GM23338 (cell line): ENCODE measurements at regions not wholly inside any gene's neighbourhood (a gene's known extent, or its start where the extent isn't known, plus 50 kb on each side); places are given as distances from the start of the nearest gene placed in this dataset.

ENCODE experiments used
- ATAC-seq: fragments of 200-7000 bp; cut with Tn5 transposase; 3 replicates; pipeline ENCODE4 v1.9.1; 2020
- DNase-seq: peaks from one replicate; pipeline ENCODE4 v3.0.0-alpha.2; 2015; ENCODE audit warnings: low spot score
- H2AFZ ChIP-seq: fragments of 200-600 bp; sonication (generic); 2 replicates; pipeline ENCODE4 v1.8.0; 2016; ENCODE audit warnings: antibody characterized with exemption, mild to moderate bottlenecking, moderate library complexity
- H3F3A ChIP-seq: fragments of 200-600 bp; sonication (generic); replicated peaks from 2 replicates; pipeline ENCODE4 v1.8.0; 2017; ENCODE audit warnings: antibody characterized with exemption, mixed run types, low read depth
- H3K27ac ChIP-seq: fragments of 200-600 bp; sonication (generic); 2 replicates; pipeline ENCODE4 v1.6.1; 2016; ENCODE audit warnings: low read depth
- H3K27me3 ChIP-seq: fragments of 200-600 bp; sonication (generic); 2 replicates; pipeline ENCODE4 v1.8.0; 2016; ENCODE audit warnings: mild to moderate bottlenecking, mixed run types, moderate library complexity; ENCODE audit not compliant: insufficient read depth
- H3K36me3 ChIP-seq: fragments of 200-600 bp; sonication (generic); 2 replicates; pipeline ENCODE4 v1.8.0; 2016; ENCODE audit warnings: mild to moderate bottlenecking; ENCODE audit not compliant: insufficient read depth
- H3K4me1 ChIP-seq: fragments of 200-600 bp; sonication (generic); 2 replicates; pipeline ENCODE4 v1.8.0; 2016; ENCODE audit warnings: mild to moderate bottlenecking, moderate library complexity; ENCODE audit not compliant: insufficient read depth
- H3K4me2 ChIP-seq: fragments of 200-600 bp; sonication (generic); 2 replicates; pipeline ENCODE4 v1.7.1; 2017; ENCODE audit warnings: mixed run types
- H3K4me3 ChIP-seq: fragments of 200-600 bp; sonication (generic); 2 replicates; pipeline ENCODE4 v1.6.1; 2016; ENCODE audit warnings: mixed run types
- H3K79me2 ChIP-seq: fragments of 200-600 bp; sonication (generic); replicated peaks from 2 replicates; pipeline ENCODE4 v1.8.0; 2017; ENCODE audit warnings: mild to moderate bottlenecking; ENCODE audit not compliant: insufficient read depth
- H3K9me2 ChIP-seq: fragments of 200-600 bp; sonication (generic); 2 replicates; pipeline ENCODE4 v1.8.0; 2017; ENCODE audit not compliant: insufficient read depth
- H4K20me1 ChIP-seq: fragments of 200-600 bp; sonication (generic); replicated peaks from 2 replicates; pipeline ENCODE4 v1.8.0; 2017; ENCODE audit warnings: mild to moderate bottlenecking; ENCODE audit not compliant: insufficient read depth
- H3K27ac Mint-ChIP-seq: 2 replicates; pipeline ENCODE4 v1.8.0; 2020; ENCODE audit warnings: inconsistent platforms, mild to moderate bottlenecking, moderate library complexity, mixed read lengths
- H3K27me3 Mint-ChIP-seq: 3 replicates; pipeline ENCODE4 v1.8.0; 2022; ENCODE audit warnings: low read depth, mild to moderate bottlenecking, moderate library complexity, mixed read lengths, inconsistent platforms; ENCODE audit not compliant: insufficient read depth, poor library complexity
- H3K36me3 Mint-ChIP-seq: 3 replicates; pipeline ENCODE4 v1.8.0; 2021; ENCODE audit warnings: low read depth, mild to moderate bottlenecking, inconsistent platforms, moderate library complexity, mixed read lengths
- H3K4me1 Mint-ChIP-seq: 3 replicates; pipeline ENCODE4 v1.8.0; 2020; ENCODE audit warnings: mild to moderate bottlenecking, inconsistent platforms, mixed read lengths
- H3K4me3 Mint-ChIP-seq: 3 replicates; pipeline ENCODE4 v1.8.0; 2021; ENCODE audit warnings: moderate library complexity, mild to moderate bottlenecking, inconsistent platforms, mixed read lengths
- H3K9me3 Mint-ChIP-seq: 3 replicates; pipeline ENCODE4 v1.8.0; 2020; ENCODE audit warnings: moderate library complexity, mild to moderate bottlenecking, inconsistent platforms, mixed read lengths
- CREB1 ChIP-seq: fragments of 250-450 bp; sonication (Bioruptor Pico); IDR thresholded peaks from 2 replicates; pipeline ENCODE4 v1.5.0; 2020; ENCODE audit warnings: low read depth, mild to moderate bottlenecking, moderate library complexity
- CTCF ChIP-seq, 2 experiments: fragments of 200-600 bp in 1 of 2; sonication (generic) in 1 of 2; conservative IDR thresholded peaks; 2 replicates each; pipeline versions ENCODE4 v1.5.1 to v1.6.1; 2016 to 2017; ENCODE audit warnings: antibody characterized with exemption in 2 of 2, low read depth in 2 of 2, mild to moderate bottlenecking in 2 of 2, moderate library complexity in 1 of 2
- EZH2 ChIP-seq: fragments of 200-600 bp; sonication (generic); IDR thresholded peaks from one replicate; pipeline ENCODE4 v1.8.0; 2017; ENCODE audit warnings: antibody characterized with exemption, mild to moderate bottlenecking, low read depth; ENCODE audit not compliant: unreplicated experiment
- EZH2phosphoT487 ChIP-seq: fragments of 200-600 bp; sonication (generic); IDR thresholded peaks from one replicate; pipeline ENCODE4 v1.8.1; 2018; ENCODE audit warnings: antibody characterized with exemption; ENCODE audit not compliant: unreplicated experiment
- JUNB ChIP-seq: IDR thresholded peaks from one replicate; pipeline ENCODE4 v1.6.1; 2016; ENCODE audit warnings: antibody characterized with exemption; ENCODE audit not compliant: unreplicated experiment
- POLR2AphosphoS5 ChIP-seq: IDR thresholded peaks from 2 replicates; pipeline ENCODE4 v1.6.1; 2016; ENCODE audit warnings: antibody characterized with exemption, low read depth
- REST ChIP-seq: IDR thresholded peaks from one replicate; pipeline ENCODE4 v1.6.1; 2018; ENCODE audit warnings: antibody characterized with exemption; ENCODE audit not compliant: unreplicated experiment
- STAT1 ChIP-seq: IDR thresholded peaks from one replicate; pipeline ENCODE4 v1.6.1; 2016; ENCODE audit warnings: antibody characterized with exemption; ENCODE audit not compliant: unreplicated experiment
- TF ChIP-seq, protein P1 (sequence below): fragments of 250-450 bp; sonication (Bioruptor Pico); IDR thresholded peaks from 2 replicates; pipeline ENCODE4 v1.5.0; 2020; ENCODE audit warnings: mild to moderate bottlenecking, moderate library complexity
- TF ChIP-seq, protein P2 (sequence below): IDR thresholded peaks from 2 replicates; pipeline ENCODE4 v1.6.1; 2016; ENCODE audit warnings: antibody characterized with exemption

DNA sequence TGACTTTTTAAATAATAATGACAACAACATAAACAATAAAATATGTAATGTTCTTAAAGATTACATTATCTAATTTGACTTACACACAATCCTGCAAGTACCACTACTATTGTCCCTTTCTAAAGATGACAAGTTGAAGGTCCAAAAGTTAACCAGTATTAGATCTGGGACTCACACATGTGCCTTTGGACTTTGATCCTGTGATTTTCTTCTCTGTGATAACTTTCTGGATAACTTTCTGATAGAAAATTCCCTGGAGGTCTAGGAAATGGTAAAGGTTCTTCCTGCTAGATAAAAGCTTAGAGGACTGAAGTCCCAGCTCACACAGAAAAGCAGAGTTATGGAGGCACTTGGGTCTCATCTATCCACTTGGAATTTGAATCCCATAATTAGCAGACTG is 311.9 kb upstream of the KLHL29 start (continued):
- TF ChIP-seq, protein P1, sequence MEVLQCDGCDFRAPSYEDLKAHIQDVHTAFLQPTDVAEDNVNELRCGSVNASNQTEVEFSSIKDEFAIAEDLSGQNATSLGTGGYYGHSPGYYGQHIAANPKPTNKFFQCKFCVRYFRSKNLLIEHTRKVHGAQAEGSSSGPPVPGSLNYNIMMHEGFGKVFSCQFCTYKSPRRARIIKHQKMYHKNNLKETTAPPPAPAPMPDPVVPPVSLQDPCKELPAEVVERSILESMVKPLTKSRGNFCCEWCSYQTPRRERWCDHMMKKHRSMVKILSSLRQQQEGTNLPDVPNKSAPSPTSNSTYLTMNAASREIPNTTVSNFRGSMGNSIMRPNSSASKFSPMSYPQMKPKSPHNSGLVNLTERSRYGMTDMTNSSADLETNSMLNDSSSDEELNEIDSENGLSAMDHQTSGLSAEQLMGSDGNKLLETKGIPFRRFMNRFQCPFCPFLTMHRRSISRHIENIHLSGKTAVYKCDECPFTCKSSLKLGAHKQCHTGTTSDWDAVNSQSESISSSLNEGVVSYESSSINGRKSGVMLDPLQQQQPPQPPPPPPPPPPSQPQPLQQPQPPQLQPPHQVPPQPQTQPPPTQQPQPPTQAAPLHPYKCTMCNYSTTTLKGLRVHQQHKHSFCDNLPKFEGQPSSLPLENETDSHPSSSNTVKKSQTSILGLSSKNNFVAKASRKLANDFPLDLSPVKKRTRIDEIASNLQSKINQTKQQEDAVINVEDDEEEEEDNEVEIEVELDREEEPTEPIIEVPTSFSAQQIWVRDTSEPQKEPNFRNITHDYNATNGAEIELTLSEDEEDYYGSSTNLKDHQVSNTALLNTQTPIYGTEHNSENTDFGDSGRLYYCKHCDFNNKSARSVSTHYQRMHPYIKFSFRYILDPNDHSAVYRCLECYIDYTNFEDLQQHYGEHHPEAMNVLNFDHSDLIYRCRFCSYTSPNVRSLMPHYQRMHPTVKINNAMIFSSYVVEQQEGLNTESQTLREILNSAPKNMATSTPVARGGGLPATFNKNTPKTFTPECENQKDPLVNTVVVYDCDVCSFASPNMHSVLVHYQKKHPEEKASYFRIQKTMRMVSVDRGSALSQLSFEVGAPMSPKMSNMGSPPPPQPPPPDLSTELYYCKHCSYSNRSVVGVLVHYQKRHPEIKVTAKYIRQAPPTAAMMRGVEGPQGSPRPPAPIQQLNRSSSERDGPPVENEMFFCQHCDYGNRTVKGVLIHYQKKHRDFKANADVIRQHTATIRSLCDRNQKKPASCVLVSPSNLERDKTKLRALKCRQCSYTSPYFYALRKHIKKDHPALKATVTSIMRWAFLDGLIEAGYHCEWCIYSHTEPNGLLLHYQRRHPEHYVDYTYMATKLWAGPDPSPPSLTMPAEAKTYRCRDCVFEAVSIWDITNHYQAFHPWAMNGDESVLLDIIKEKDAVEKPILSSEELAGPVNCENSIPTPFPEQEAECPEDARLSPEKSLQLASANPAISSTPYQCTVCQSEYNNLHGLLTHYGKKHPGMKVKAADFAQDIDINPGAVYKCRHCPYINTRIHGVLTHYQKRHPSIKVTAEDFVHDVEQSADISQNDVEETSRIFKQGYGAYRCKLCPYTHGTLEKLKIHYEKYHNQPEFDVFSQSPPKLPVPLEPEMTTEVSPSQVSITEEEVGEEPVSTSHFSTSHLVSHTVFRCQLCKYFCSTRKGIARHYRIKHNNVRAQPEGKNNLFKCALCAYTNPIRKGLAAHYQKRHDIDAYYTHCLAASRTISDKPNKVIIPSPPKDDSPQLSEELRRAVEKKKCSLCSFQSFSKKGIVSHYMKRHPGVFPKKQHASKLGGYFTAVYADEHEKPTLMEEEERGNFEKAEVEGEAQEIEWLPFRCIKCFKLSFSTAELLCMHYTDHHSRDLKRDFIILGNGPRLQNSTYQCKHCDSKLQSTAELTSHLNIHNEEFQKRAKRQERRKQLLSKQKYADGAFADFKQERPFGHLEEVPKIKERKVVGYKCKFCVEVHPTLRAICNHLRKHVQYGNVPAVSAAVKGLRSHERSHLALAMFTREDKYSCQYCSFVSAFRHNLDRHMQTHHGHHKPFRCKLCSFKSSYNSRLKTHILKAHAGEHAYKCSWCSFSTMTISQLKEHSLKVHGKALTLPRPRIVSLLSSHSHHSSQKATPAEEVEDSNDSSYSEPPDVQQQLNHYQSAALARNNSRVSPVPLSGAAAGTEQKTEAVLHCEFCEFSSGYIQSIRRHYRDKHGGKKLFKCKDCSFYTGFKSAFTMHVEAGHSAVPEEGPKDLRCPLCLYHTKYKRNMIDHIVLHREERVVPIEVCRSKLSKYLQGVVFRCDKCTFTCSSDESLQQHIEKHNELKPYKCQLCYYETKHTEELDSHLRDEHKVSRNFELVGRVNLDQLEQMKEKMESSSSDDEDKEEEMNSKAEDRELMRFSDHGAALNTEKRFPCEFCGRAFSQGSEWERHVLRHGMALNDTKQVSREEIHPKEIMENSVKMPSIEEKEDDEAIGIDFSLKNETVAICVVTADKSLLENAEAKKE (CRISPR knock-in tag), result no peak
- no peak for TF ChIP-seq POLR2AphosphoS5
- TF ChIP-seq CTCF (conservative IDR thresholded peaks at IDR 0.05; ENCODE audit: low read depth in 2 of 2), result no peak
- TF ChIP-seq EZH2, result no peak
- TF ChIP-seq, protein P2, sequence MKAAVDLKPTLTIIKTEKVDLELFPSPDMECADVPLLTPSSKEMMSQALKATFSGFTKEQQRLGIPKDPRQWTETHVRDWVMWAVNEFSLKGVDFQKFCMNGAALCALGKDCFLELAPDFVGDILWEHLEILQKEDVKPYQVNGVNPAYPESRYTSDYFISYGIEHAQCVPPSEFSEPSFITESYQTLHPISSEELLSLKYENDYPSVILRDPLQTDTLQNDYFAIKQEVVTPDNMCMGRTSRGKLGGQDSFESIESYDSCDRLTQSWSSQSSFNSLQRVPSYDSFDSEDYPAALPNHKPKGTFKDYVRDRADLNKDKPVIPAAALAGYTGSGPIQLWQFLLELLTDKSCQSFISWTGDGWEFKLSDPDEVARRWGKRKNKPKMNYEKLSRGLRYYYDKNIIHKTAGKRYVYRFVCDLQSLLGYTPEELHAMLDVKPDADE, result no peak

DNA sequence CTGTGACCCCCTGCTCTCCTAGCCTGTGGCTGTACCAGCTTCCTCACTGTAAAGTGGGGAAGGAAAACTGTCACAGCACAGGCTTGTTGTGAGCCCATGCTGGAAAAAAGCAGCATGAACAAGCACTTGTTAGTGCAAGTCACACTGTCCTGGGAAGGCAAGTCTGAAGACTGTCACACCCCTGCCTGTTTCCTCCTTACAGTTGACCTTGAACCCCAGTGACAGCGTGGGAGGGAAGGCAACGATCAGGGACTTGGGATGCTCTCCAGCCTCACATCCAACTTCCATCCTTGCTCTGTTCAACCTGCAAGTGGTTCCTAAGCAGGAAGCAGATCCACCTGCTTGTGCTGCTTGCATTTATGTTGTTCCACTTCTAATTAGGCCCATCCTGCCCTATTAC is 311.3 kb upstream of the KLHL29 start:
- Histone ChIP-seq H3K4me1 (no peaks in the 10 kb centered on the region), H3K27me3 (no peaks in the 10 kb centered on the region), H3K4me2 (no peak overlapping the region), H3F3A (no peaks in the 10 kb centered on the region), H2AFZ (no peak overlapping the region; the same call in 1 of the 2 replicates), H4K20me1 (no peaks in the 10 kb centered on the region), H3K36me3 (no peaks in the 10 kb centered on the region), H3K79me2 (no peaks in the 10 kb centered on the region), H3K27ac (no peak overlapping the region), H3K4me3 (no peak overlapping the region), H3K9me2 (peaks cover 16% of the 10 kb centered on the region)
- Mint-ChIP-seq H3K27me3 (peaks cover 7% of the 10 kb centered on the region), H3K27ac (no peak overlapping the region), H3K4me3 (no peak overlapping the region), H3K4me1 (peaks cover 3% of the 10 kb centered on the region; the same call in 2 of the 3 replicates), H3K36me3 (no peaks in the 10 kb centered on the region), H3K9me3 (0 out of 3 replicates have a peak, but pooled peaks cover under 1% of the 10 kb centered on the region)
- DNase-seq (no peak), ATAC-seq (no peak)
- TF ChIP-seq REST (no peak), CREB1 (no peak), JUNB (no peak), EZH2phosphoT487 (no peak), STAT1 (no peak)
